ENCODE measurements at regions not wholly inside any gene's neighbourhood (a gene's known extent, or its start where the extent isn't known, plus 50 kb on each side); places are given as distances from the start of the nearest gene placed in this dataset.
"Not testable (repeated sequence)": the region's sequence is repeated elsewhere in the genome, so short reads cannot be mapped to it uniquely, and the experiment has no call there.

DNA sequence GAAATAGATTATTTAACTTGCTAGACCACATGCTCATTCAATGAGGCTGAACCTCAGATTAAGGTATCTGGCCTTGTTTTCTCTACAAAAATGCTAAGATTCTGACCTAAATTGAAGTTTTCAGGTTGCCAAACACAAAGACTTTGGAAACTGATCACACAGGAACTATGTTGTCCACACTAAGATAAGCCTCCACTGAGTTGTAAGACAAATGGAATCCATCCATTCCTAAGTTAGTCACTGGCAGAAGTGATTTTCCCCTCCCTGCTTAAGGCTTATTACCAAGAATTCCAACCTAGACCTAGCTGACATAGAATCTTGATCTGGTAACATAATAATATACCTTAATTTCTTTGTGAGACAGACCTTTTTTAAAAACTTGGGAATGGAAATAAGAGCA is 608.1 kb downstream of the TENT5A start:
- no peak for DNase-seq (ENCODE audit: low read depth in 2 of 2, low spot score in 1 of 2)

DNA sequence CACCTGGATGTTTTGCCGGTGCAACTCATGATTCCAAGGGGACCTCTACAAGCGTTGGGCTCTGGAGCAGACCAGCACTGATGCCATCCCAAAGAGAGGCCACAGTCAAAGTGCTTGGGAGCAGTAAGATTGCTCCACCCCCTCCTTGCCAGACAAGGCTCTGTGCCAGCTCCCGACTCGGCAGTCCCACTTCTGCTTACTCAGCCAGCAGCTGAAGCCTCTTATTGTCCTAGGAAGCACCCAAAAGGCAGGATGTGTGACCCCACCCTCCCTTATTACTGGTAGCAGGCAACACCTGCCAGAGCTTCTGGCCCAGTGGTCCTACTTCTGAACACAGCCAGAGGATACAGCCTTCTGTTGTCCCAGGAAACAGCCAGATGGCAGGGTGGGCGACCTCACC is 614.2 kb downstream of the TENT5A start:
- DNase-seq (ENCODE audit: low read depth in 2 of 2, low spot score in 1 of 2): no peak

DNA sequence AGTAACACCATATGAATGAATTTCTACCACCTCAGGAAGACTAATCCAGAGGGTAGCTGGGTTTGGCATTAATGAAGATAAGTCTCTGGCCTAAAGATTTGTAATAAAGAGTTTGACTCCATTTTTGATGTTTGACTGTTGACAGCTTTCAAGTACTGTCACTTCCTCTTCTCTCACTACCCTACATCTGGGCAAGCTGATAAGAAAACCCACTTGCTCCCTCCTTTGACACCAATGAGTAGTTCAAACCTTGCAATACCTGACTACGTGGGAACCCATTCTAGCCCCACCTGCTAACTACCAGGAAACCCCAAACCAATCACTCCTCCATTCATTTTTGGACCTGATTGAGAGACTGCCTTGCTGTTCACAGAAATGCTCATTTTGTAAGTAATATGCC is 621.5 kb downstream of the TENT5A start:
- no peak for DNase-seq (ENCODE audit: low read depth in 2 of 2, low spot score in 1 of 2)

DNA sequence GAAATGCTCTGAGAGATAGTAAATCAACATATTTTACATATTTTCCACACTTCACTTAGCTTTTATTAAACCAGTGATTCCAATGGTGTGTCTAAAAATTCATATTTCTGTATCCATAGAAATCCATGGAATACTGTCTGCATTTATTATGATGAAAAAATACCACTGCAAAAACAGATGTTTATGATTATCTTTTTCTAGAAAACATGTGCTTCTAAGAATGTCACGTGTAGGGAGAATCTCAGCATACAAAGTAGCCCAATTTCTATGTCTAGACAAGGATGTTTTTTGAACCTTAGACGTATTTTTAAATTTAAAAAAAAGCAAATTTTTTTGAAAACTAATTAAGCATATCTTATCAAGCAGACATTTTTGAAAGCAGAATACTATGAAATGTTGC is 622.4 kb downstream of the TENT5A start:
- no peak for DNase-seq (ENCODE audit: low read depth in 2 of 2, low spot score in 1 of 2)

DNA sequence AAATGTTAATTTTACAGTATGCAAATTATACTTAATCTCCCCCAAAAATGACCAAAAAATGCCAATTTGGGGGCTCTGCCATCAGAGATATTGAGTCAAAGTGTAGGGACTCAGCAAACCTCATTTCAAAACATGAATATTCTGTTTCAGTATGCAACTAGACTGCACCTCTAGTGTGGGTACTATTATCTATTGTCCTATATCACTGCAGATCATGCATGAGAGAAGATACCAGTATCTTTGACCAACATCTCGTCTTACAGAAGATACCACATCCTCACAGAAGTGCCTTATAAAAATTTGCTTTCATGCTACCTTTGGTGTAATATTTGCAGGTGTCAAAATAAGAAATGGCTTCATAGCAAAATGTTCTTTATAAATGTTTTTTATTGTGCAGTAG is 623.8 kb downstream of the TENT5A start:
- no peak for DNase-seq (ENCODE audit: low read depth in 2 of 2, low spot score in 1 of 2)

DNA sequence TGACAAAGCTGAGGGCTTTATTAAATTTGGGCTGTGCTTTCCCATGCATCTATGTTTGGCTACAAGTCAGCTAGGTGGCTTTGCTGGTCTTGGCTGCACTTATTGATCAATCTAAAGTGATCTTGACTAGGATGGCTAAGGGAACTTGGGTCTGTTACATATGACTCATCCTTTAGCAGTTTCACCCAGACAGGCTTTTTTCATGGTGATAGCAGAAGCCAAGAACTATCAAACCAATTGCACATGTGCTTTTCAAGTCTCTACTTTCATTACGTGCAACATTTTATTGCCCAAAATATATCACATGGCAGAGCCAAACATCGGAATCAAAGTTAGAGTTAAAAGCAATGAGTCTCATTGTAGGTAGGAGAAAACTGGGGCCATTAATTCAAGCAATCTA is 626.3 kb downstream of the TENT5A start:
- no peak for DNase-seq (ENCODE audit: low read depth in 2 of 2, low spot score in 1 of 2)

DNA sequence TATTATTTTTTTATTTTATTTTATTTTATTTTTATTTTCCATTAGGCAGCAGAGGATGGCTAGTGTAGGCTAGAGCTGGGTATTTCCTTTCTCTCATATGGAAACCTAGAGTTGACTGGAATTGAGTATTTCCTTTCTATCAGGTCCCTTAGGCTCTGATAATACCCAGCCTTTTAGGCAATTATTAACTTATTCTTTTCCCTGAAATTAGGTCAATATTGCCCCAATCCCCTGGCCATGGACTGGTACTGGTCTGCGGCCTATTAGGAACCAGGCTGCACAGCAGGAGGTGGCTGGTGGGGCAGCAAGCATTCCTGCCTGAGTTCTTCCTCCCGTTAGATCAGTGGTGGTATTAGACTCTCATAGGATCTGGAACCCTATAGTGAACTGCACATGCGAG is 632.2 kb downstream of the TENT5A start:
- DNase-seq (ENCODE audit: low read depth in 2 of 2, low spot score in 1 of 2): no peak

DNA sequence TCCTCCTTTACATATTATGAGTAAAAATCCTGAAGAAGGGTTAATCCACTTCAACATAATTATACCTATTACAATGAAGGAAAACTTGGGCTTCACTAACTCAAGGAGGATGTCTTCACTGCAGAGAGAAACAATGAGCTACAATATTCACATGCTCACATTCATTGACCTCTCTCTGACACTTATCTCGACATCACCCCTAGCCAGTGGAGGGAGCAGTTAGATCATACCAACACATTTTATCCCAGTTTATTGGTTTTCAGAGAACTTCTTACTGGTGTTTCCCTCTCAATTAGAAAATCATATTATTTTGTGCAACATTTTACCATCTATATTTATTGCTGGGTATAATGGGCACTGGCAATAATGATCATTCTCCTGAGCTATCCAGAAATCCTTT is 646.5 kb downstream of the TENT5A start:
- no peak for DNase-seq (ENCODE audit: low read depth in 2 of 2, low spot score in 1 of 2)

DNA sequence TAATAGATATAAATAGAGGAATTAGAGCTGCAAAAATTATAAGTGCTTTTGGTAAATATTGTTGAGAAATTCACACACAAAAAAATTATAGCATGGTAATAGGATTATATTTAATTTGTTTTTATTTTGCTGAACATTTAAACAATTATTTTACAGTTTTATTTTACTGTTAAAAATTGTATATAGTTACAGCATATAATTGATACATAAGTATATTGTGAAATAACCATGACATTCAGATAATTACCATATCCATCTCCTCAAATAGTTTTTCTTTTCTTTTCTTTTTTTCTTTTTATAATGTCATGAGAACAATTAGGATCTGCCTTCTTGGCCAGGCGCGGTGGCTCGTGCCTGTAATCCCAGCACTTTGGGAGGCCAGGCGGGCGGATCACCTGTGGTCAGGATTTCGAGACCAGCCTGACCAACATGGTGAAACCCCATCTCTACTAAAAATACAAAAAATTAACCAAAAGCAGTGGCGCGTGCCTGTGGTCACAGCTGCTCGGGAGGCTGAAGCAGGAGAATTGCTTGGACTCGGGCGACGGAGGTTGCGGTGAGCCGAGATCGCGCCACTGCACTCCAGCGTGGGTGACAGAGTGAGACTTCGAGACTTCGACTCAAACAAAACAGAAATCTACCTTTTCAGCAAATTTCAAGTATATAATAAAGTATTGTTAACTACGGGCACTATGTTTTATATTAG is 654.2 kb downstream of the TENT5A start:
- DNase-seq (ENCODE audit: low read depth in 2 of 2, low spot score in 1 of 2): no peak

DNA sequence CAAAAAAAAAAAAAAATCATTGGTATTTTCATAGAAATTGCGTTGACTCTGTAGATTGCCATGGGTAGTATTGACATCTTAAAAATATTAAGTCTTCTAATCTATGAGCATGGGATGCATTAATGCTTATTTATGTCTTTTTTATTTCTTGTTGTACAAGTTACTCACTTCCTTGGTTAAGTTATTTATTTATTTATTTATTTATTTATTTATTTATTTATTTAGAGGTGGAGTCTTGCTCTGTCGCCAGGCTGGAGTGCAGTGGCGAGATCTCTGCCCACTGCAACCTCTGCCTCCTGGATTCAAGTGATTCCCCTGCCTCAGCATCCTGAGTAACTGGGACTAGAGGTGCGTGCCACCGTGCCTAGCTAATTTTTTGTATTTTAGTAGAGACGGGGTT is 656.0 kb downstream of the TENT5A start:
- DNase-seq (ENCODE audit: low read depth in 2 of 2, low spot score in 1 of 2): not testable (repeated sequence)

DNA sequence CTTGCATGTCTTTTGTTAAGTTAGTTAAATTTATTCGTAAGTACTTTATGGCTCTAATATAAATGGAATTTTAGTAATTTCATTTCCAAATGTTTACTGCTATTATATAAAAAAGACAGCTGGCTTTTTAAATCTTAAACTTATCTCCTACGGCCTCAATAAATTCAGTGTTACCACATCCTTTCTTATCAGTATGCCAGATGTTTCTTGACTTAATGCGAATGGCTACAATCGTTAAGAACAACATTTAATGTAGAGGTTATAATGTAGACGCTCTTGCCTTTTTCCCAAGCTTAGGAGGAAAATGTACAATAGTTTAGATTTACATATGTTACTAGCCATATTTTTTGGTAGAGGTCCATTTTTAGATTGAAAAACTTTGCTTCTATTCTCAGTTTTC is 659.4 kb downstream of the TENT5A start:
- no peak for DNase-seq (ENCODE audit: low read depth in 2 of 2, low spot score in 1 of 2)

DNA sequence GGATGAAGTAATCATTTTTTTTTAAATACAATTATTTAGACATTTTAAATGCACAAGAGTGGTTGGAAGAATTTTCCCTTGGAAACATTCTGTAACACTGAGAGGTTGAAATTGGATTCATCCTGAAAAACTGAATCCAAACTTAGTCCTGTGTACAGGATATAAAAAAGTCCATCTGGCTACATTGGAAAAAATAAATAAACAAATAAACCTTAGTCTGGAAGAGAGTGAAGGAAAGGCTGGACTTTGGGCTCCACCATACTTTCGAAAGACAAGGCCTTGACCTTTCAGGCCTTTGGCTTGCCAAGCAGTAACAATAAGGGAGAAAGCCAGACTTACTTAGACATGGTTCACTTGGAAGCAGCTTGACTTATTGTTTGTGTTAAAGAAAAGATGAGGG is 664.3 kb downstream of the TENT5A start:
- DNase-seq (ENCODE audit: low read depth in 2 of 2, low spot score in 1 of 2): no peak

DNA sequence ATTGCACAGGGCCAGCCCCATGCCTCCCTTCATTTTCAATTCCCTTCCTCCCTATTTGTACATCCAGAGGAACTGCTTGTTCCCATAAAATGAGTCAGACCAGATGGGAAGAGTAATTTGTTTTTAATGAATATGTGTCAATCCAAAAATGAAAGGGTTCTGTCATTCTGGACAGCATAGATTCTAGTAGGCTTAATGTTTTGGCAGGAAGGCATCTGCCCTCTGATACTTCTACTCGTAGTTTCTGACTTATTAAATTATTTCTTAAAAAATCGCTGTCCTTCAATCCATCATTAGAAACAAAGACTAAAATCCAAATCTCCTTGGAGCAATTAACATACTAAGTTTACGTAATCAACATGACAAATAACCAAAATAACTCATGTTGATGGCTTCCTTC is 665.5 kb downstream of the TENT5A start:
- no peak for DNase-seq (ENCODE audit: low read depth in 2 of 2, low spot score in 1 of 2)

DNA sequence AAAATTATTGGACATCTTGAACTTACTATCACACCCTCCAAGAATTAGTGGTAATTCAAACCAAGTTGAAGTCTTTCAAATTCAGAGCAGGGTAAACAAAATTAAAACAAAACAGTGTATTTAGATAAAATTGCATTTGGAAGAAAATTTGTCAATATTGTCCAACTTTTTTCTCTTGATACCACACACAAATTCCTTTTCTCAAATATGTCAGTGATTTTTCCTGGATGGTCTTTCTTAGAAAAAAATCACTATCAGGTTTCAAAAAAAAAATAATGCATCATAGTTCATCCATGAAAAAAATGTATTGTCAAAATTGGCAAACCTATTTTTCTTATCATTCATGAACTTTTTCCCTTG is 667.1 kb downstream of the TENT5A start:
- no peak for DNase-seq (ENCODE audit: low read depth in 2 of 2, low spot score in 1 of 2)

DNA sequence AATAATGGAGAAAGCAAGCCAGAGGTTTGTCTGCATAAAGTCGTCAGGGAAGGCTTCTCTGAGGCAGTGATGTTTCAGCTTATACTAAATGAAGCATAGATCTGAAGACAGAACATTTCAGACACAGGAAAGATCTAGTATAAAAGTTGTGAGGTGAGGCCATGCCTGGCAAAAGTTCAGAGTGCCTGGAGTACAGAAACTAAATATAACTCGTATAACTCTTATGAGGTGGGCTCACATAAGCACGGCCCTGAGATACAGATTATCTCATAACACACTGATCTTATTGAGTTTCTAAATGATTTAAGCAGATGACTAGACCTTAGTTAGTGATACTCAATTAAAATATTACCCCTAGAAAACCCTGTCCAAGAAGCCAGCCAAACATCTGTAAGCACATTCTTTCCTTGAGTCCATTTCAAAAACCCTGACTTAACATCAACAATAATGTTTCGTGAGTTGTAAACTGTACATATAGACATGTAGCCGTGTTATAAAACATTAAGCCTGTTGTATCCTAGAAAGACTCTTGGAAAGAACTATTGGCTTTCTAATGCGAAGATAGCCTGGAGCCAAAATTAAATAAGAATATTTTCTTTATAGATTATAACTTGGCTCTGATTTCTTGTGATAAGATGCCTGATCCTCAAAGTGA is 667.6 kb downstream of the TENT5A start:
- no peak for DNase-seq (ENCODE audit: low read depth in 2 of 2, low spot score in 1 of 2)

DNA sequence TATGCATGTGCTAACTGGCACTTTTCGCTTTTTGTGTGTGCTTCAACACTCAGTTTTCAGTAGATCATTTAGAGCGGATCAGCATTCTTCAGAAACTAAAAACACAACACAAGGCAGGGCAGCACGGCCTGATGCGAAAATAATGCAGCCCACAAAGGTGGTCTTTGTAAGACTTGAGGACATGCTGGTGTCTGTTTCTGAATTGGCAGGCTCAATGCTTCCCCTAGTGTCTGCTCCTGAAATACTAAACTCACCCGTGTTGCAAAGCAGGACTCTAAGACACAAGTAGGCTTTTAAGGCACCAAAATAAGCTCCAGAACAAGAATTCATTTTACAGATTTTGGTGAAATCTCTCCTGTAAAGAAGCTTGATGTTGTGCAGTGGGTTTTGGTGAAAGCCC is 676.5 kb downstream of the TENT5A start:
- no peak for DNase-seq (ENCODE audit: low read depth in 2 of 2, low spot score in 1 of 2)

DNA sequence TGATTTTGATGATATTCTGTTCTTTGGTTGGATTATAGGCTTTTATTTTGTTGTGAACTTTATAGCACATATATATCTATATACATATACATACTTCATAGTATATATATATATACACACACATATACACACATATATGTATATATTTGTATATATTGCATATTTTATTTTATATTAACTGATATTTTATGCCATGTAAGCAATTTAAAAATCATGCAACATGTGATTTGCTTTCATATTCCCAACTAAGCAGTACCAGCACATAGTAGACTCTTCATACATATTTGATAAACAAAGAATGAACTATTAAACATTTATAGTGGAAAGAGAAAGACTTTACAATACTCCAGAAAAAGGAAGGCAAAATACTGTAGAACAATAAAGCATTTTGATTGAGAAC is 679.2 kb downstream of the TENT5A start:
- no peak for DNase-seq (ENCODE audit: low read depth in 2 of 2, low spot score in 1 of 2)

DNA sequence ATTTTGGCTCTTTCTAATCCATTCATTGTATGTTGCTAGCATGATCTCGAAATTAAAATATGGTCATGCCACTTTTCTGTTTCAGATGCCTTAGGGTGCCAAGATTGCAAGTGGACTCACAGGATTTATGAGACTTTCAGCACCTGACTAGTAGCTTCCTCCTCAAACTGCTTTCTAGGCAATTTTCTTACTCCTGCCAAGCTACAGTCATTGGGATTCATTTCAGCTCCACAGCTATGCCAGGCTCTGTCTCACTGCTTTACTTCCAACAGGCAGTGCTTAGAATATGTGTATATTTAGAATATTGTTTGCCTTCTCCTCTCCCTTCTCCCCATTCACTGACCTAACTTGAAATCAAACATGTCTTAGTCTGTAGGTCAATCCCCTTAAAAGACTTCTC is 681.4 kb downstream of the TENT5A start:
- no peak for DNase-seq (ENCODE audit: low read depth in 2 of 2, low spot score in 1 of 2)

DNA sequence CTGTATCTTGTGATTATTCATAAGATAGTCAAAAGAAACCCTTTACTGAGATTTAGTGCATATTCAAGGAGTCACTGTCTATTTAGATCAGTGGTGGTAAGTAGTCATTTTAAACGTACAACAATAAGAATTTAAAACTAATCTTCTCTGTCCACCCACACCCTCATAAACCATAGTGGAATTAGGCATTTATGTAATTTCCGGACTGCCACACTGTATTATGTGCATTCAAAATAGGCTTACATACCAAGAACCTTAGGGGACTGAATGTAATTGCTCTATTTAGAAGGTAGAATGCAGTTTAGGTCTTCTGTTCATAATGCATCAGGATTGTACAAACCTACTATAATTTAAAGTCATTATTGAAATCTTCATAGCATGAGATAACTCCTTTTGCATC is 685.4 kb downstream of the TENT5A start:
- no peak for DNase-seq (ENCODE audit: low read depth in 2 of 2, low spot score in 1 of 2)

DNA sequence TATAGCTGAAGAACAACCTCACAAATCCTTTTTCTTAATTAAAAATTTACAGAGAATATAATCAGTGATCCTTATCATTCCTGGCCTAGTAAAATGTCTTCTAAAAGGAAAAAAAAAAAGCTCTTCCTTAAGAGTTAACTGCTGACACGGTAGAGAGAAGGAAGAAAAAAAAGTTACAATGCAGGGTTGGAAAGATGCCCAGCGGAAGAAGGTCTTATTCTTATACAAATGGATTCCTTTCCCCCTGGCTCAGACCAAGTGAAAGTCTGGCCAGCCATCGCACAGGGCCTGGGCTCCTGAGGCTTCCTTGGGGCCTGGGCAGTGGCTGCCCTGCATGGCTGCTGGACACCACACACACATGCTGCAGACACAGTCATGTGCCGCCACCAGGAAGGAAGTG is 688.6 kb downstream of the TENT5A start:
- no peak for DNase-seq (ENCODE audit: low read depth in 2 of 2, low spot score in 1 of 2)

DNA sequence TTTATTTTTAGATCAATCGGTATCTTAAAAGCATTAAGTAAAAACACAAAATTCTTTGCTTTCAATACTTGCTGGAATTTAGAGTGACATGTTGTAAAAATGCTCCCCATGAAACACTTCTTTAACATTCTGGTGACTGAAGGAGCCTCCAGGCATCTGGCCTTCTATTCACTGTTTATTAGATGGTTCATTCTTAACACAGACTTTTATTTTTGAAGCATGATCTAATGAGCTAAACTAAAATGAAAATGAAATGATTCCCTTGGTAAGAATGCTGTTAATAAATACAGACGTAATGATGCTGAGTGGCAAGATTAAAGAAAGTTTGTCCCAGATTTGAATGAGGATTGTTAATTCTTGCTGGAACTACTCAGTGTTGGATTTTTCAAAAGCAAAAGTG is 698.4 kb downstream of the TENT5A start:
- DNase-seq (ENCODE audit: low read depth in 2 of 2, low spot score in 1 of 2): no peak

DNA sequence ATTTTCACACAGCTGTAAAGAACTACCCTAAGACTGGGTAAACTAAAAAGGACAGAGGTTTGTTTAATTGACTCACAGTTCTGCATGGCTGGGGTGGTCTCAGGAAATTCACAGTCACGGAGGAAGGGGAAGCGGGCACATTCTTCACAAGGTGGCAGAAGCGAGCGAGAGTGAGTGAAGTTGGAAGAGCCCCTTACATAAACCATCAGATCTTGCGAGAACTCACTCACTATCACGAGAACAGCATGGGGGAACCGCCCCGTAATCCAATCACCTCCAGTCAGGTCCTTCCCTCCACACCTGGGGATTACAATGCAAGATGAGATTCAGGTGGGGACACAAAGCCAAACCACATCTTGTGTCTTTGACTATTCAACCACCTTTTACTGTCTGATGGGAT is 700.5 kb downstream of the TENT5A start:
- no peak for DNase-seq (ENCODE audit: low read depth in 2 of 2, low spot score in 1 of 2)

DNA sequence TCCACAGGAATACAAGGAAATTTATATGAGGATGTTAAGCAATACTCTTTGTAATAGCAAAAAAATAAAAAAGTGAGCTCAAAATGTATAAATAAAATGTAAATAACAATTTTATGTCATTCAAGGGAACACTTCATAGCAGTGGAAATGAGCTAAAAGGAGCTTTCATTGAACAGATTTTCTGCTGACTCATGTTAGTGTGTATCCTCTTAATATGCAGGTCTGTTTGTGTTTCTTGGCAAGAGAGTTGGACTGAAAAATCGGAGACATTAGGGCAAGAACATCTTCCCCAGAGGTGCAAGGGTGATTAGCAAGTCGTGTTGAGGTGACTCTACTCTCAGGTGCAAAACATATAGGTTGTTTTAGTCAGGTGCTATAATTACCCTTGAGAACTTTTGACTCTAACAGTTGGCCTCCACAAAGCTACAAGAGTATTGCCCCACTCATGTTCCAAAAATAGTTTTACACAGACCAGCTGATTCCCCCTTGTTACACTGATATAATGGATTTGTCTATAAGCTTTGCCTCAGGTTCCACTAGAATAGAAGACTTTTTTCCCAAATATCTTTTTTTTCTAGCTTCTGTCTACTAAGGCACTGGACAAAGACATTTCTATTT is 702.9 kb downstream of the TENT5A start:
- DNase-seq (ENCODE audit: low read depth in 2 of 2, low spot score in 1 of 2): no peak

Data from stimulated activated CD8-positive, alpha-beta memory T cell treated with anti-CD3 and anti-CD28 coated beads, Interleukin-4, amount 100 ng/mL, for 1 hour (primary cell).